Anterior cingulate cortex (tissue), 58 donors: ENCODE measurements at regions not wholly inside any gene's neighbourhood (a gene's known extent, or its start where the extent isn't known, plus 50 kb on each side); places are given as distances from the start of the nearest gene placed in this dataset.

Experiments used
- DNase-seq, 58 donors: peaks; one replicate each; lab custom pipeline; 2025; lab: John Stamatoyannopoulos, UW

DNA sequence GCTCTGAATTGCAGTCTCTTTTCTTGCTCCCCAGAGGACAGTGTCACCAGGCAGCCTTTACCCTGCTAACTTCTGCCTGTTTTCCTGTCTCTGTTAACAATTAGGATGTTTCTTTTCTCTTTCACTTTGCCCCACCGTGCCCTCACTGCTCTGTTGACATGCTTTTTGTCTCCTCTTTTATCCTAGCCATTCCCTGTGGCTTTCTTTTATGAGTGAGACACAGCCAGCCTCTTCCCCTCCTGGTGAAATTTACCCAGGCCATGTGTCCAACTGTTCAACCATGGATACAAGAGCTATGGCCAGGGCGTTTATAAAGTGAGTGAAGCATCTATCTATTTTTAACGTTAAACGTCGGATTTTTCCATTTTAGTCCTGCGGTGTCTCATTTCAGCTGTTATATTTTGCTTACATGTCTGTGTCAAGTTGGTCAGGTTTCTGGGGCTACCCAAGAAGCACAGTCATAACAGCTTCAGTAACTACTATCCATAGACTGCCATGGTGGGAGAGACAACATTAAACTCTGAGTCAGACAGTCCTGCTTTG is 443.2 kb upstream of the AZI2 start:
- DNase-seq = no peak

DNA sequence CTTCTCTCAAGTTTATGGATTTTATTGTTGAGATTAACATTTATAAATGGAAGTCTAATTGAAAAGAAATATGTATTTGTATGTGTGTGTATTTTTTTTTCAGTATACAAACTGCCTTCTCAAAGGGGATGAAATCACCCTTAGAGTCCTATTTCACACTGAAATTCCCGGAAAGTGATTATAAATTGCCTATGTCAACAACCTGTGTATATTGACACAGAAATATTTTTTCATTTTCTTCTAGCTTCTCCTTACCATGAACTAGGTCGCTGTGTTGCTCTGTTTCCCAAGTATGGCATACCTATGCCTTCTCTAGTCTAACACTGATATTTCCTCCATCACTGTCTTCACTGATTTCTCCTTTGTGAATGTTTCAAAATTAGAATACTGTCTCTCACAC is 444.0 kb upstream of the AZI2 start:
- DNase-seq = no peak

DNA sequence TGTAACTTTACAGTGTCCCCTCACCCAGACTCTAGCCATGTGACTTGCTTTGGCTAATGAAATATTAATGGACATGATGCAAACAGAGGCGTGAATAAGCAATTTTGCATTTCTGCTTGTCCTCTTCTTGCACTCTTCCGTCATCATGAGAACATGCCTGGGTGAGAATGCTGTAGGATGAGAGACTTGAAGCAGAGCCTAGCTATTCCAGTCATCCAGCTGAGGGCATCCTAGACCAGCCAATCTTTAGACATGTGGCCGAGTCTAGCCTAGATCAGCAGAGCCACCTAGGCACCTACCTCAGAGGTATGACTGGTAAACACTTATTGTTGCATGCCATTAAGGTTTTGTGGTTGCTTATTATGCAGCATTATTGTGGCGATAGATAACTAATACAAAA is 450.5 kb upstream of the AZI2 start:
- DNase-seq = no peak

DNA sequence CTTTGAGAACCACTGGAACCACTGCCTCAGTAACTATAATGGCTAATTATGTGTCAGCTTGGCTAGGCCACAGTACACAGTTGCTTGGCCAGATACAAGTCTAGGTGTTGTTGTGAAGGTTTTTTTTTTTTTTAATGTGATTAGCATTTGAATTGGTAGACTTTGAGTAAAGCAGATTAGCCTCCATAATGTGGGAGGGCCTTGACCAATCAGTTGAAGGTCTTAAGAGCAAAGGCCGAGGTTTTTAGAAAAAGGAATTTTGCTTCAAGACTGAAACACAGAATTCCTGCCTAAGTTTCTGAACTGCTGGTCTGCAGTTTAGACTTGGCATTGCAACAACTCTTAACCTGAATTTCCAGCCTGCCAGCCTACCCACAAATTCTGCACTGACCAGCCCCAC is 451.6 kb upstream of the AZI2 start:
- no peak for DNase-seq

DNA sequence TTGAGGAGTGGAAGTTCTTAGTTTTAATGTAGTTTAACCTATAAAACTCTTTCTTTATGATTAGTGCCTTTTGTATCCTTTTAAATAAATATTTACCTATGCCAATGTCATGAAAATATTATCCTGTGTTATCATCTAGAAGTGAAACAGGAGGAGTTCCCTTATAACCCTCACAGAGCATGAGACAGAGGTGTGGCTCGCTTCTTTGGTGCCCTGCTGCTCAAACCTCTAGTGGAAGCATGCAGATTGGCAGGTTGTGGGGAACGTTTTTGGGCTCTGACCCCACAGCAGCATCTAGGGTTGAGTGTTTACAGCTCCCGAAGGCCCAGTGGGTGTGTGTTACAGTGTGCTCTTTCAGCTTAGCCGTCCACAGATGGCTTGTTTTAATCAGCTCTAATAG is 459.4 kb upstream of the AZI2 start:
- no peak for DNase-seq

DNA sequence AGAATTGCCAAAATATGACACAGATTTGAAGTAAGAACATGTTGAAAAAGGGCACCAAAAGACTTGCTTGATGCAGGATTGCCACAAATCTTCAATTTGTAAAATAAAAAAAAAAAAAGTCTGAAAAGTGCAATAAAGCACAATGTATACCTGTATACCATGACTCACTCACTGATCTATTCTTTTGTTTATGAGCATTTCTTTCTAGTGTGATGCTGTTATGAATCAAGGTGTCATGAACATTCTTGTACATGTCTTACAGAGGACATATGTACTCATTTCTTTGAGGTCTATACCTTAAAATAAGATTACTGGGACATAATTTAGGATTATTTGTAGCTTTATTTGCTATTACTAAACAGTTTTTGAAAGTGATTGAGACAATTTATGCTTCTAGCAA is 464.9 kb upstream of the RBMS3 start:
- no peak for DNase-seq

DNA sequence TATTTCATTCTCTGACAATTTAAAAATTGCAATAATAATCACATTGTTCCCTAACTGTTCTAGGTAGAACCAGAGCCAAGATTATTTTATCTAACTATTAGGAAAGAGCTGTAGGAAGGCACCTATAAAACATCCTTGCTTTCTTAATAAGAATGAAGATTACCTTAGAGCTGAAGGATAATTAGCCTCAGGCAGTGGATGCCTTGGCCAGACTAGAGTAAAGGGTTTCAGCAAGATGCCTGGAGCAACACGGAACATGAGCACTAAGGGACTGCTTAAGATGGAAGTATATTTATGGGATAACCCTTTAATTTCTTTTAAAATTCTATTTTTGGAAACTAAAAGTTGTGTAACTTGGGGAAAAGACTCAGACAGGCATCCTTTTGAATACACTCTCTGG is 456.6 kb upstream of the RBMS3 start:
- DNase-seq = no peak

DNA sequence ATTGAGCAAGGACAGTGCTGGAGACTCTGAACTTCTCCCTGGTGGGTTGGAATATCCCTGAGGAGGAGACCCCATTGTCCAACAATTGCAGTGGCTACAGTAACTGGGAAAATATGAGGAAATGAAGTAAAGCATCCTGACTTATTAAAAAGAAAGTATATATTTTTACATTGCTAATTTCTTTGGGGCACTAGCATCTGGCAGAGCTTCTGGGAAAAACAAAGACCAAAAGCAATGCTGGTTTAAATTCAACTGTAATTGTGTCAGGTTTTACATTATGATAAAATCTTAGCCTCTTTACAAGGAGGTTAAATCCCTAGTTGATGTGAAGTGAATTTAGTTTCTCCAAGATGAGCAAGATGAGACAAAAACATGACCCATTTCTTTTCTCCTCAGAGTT is 454.0 kb upstream of the RBMS3 start:
- no peak for DNase-seq

DNA sequence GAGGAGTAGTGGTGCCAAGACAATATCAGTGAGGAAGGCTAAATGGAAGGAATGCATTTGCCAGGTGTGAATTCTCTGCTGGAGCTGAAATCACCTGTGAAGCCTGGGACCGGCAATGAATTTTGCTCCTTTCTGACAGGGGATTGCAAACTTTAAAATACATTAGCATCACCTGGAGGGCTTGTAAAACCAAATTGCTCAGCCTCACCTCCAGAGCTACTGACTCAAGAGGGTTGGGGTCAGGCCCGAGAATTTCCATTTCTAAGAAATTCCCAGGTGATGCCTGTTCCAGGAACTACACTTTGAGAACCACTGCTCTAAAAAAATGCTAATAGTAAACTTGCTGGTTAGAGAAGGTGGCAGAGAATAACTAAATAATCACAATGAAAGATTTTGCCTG is 445.6 kb upstream of the RBMS3 start:
- no peak for DNase-seq

DNA sequence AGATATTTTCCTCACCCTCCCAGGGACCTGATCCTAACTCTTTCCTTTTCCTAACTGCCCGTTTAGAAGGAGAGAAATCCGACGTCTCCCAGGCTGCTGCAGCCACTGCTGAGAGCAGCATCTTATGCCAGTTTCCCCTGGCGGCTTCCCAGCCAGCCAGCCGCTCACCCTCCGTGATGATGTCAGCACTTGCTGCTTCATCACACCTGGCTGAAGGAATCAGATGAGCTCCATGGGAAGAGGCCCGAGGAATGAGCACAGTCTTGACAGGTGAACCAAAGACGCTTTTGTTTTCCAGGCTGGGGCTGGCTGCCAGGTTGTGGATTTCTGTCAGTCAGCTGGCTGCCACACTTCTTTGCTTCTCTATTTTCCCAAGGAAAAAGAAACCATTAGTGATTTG is 445.1 kb upstream of the RBMS3 start:
- peak in 34 of 58 donors; percentile 2 to 51 (median 28) for DNase-seq

DNA sequence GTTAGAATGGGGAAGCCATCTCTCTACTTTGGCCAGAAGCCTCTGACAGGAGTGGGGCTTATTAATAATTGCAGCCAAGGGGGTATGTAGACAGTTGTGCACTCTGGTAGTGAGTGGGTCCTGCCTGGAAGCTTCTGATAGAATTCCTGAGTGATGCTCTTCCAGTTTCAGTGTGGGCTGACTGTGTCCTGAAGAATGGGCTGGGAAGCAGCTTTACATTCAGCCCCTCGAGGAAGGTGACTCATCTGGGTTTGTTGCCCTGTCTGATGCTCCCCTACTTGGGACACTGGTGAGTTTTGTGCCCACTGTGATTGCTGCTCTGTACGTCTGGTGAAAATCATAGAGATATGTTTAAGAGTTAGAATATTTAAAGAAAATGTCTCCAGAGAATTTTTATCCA is 444.7 kb upstream of the RBMS3 start:
- DNase-seq = no peak

DNA sequence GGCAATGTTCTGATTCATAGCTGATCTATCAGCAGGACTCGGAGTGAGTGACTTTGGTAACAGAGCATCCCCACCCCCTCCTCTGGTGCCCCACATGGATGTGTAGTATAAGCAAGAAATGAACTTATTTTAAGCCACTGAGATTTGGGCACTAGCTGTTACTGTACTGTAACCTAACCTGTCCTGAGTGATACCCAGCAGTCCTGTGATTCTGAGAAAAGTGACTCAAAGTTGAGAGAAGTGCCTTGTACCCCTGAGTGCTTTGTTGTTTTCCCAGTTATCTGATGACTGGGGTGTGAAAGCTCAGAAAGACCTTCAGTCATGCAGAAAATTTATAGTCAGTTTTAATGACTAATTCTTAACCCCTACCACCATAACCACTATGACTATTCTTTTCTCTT is 439.9 kb upstream of the RBMS3 start:
- DNase-seq = no peak

DNA sequence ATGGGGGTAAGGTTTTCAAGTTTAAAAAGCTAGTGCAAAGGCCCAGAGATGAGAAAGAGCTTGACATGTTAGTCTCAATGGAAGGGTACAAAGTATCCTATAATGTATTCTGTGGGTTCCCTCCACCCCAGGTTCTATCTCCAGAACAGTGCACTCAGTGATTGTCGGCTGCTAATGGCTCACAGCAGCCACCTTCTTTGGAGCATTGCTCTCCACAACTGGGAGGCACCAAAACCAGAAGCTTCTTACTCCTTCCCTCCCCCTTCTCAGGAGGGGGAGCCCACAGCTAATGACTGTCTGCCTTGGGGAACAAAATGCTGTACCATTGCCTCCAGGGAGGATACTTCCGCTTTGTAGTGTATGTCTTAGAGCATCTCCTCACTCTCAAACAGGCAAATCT is 439.4 kb upstream of the RBMS3 start:
- no peak for DNase-seq

DNA sequence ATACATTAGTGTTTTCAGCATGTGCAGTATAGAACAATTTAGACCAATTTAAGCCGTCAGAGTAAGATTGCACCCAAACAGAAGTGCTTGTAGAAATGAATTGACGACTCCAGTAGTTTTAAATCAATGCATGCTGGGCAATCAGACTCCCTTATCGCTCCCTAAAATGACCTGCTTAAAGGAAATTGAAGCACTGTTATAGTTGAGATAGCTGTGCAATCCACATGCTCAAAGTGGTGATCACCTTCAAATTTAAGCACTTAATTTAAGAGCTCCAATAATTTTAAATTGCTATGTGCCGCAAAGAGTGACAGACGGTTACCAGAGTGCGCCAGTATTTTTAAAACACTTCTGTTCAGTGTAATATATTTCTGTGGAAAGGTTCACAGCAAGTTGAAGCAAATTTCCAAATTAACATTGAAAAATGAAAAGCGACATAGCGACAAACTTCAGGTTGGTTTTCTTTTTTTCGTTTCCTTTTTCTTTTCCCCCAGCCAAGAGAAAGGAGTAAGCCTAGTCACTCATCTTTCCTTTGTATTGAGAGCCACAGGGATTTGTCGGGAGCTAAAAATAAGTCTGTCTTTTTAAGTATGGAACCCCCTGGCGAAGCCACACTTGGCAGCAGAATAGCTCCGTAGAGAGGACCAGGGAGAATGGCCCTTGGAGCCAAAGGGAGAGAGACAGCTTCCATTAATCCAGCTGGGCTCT is 436.4 kb upstream of the RBMS3 start:
- DNase-seq = peak in 1 of 58 donors; percentile 10

DNA sequence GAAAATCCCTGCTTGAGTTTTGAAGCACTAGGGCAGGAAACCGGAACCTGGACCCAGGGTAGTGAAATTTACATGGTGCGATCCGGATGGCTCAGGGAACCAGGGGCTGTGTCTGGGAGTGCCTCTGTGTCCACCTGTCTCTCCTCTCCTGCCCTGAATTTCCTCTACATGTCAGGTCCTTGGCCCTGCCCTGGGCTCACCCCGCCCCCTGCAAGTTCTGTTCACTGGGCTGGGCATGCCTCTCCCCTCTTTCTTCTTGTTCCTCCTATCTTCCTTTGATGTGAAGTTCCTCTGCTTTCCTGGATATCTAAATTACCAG is 435.9 kb upstream of the RBMS3 start:
- no peak for DNase-seq

DNA sequence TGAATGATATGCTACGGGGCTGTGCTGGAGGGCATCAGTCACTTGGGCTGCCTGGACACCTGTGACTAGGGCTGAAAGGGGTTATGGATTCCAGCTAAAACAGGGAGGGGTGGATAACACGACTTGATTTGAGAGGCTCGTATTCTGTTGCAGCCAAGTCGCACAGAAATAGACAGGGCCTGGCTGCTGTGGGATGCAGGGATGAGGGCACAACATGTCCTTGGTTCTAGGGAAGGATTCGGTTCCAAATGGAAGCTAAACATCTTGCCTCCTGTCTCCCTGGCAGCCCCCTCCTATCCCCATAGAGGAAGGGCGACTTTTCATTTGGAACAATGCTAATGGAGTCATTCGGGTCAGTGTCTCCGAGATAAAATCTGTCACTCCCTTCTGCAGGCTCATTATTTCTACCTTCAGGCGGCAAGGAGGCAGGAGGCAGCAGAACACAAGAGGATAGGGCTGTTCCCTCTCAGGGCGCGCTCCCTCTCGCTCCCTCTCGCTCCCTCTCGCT is 433.8 kb upstream of the RBMS3 start:
- no peak for DNase-seq

DNA sequence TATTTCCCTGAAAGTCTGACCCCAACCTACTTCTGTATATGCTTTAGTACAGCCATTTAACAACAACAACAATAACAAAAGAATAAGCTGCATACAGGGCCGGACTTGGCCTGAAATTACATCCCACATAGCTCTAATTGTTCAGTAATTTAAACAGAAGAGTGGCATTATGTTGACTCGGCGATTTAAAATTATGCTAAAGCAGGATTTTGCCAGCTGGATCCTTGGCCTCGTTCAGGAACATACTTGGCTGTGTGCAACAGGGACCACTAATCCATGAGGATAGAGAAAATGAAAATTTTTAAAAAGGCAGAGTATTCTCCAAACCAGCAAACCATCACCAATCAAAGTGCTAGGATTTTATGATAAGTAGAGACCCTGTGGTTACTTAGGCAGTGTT is 433.1 kb upstream of the RBMS3 start:
- no peak for DNase-seq

DNA sequence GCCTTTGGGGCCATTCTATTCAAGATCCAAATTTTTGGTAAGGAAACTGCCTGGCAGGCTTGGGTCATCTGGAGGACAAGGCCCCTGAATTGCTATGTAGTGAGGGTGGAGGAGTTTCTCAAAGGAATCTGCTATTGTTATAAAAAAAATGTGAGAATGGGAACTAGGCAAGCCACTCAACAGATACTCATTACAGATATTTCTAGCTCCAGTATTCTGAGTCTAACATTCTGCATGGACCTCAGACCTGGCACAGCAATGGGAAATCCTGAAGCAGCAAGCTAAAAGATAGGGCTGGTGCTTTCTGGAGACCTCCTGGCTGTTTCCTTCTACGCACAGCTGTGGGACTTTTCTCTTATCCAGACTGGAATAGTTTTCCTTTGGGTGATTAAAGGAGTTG is 430.7 kb upstream of the RBMS3 start:
- DNase-seq = no peak

DNA sequence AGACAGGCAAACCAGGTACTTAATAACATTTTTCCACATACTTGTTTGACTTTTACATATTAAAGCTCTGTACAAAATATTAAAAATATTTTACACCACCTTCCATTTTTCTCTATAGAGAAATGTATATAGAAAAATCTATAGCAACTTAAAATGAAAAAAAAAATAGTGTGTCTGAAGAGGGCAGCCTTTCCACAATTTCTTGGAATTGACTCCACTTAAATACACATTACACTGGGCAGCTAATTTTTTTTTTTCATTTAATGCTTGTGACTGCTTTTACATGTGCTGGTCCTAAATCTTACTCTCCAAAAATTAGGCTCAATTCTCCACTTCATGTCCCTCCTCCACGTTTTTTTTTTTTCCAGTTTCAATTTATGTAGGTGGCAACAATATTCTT is 427.0 kb upstream of the RBMS3 start:
- DNase-seq = no peak

DNA sequence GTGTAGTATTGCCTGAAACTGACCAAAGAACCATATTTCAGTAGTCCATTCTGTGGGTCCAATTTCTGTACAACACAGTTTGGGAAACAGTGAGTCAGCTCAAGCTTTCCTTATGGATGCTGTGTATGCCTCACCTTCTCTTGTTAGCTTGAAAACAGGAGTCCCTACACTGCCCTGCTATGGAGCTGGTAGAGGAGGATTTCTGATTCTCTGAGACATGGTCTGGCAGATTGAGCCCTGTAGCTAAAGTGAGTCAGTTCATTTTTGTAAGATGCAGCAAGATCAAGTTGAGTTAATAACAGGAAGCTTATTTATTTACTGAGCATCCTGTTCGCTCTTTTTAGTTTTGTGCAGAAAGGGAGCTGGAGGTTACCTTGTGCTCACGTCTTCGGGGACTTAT is 424.1 kb upstream of the RBMS3 start:
- no peak for DNase-seq

DNA sequence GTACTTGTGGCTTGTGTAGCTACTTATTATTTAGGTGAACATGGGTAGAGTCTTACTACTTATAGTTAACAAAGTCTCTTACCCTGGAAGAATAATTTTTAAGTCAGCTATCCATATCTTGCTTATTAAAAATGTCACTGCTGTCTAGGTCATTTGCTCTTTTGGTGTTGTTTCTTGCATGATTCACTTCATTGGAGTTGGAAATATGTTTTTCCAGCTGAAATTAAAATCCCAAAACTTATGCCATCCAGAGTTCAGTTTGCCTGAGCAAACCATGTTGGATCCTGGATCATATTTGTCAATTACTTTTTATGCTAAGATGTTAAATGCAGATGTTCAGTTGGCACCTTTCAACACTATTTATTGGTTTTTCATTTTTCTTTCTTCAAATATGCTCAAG is 421.0 kb upstream of the RBMS3 start:
- no peak for DNase-seq

DNA sequence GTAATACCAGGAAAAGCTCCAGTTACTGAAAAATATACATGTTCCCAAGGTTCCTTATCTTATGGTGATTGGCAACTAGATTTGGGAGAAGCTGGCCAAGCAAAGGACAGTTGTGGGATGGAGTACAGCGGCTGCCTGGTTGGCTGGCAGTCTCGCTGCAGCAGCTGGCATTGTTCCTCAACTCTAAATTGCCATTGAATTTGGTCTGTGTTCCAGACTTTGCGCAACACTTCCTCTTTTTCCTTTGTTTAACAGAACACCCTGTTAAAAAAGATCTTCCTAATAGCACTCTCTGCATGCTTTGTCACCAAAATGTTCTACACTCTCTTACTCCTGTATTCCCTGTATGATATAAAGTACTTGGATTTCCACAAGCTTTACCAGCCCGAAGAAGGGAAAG is 420.6 kb upstream of the RBMS3 start:
- peak in 22 of 58 donors; percentile 1 to 66 (median 10) for DNase-seq

DNA sequence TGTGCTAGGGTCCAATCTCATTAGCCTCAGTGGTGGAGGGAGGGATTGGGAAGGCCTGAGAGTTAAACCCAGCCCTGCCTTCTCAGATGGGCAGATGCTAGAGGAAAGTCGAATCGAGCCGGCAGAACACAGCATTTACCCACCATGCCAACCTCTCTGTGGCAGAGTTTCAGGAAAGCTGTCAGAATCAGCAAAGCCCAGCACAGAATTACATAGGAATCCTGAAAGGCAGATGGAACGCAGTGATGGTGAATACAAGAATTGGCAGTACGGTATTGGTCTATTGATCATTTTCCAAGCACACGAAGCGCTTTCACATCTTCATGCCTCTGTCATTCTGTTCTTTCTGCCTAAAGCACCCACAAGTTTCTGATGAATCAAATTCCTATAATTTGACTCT is 417.7 kb upstream of the RBMS3 start:
- DNase-seq = no peak
